AG08396 (cell line): ENCODE measurements at regions not wholly inside any gene's neighbourhood (a gene's known extent, or its start where the extent isn't known, plus 50 kb on each side); places are given as distances from the start of the nearest gene placed in this dataset.
"Not testable (repeated sequence)": the region's sequence is repeated elsewhere in the genome, so short reads cannot be mapped to it uniquely, and the experiment has no call there.

Source experiments
- DNase-seq: peaks from one replicate; pipeline ENCODE4 v3.0.0; 2012; ENCODE audit warnings: low spot score, mixed read lengths

DNA sequence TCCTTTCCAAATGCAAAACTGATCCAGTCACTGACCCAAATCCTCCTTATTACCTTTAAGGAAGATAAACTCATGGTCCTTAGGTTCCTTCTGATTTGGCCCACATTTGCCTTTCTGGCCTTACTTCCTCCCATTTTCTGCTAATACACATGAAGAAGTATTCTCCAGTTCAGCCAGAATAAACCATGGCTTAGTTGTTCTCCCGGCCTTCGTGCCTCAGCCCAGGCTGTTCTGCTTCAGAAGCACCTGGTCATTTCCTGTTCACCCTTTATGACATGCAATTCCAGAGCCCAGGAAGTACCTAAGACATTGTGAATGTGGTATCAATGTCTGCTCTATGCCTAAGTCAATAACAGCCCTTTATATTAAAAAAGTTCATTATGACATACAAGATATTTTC lies 4790.1 kb upstream of the OR11H1 start:
- not testable (repeated sequence) for DNase-seq

DNA sequence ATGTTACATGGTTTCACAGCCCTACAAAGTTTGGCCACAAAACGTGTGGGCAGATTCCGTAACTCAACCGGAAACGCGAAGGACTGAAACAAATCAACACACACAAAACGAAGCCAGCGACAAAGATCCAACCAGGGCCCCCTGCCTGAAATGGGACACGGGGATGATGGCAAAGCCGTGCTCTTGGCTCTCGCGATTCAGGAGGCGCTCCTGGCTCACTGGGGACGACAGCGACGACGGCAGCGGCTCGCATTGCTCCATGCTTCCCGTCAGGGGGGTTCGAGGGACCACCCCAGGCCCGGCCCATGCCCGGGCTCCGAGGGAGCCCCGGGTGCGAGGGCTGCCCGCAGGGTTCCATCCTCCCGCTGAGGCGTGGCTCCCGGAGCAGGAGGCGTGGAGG lies 4786.8 kb upstream of the OR11H1 start:
- no peak for DNase-seq

DNA sequence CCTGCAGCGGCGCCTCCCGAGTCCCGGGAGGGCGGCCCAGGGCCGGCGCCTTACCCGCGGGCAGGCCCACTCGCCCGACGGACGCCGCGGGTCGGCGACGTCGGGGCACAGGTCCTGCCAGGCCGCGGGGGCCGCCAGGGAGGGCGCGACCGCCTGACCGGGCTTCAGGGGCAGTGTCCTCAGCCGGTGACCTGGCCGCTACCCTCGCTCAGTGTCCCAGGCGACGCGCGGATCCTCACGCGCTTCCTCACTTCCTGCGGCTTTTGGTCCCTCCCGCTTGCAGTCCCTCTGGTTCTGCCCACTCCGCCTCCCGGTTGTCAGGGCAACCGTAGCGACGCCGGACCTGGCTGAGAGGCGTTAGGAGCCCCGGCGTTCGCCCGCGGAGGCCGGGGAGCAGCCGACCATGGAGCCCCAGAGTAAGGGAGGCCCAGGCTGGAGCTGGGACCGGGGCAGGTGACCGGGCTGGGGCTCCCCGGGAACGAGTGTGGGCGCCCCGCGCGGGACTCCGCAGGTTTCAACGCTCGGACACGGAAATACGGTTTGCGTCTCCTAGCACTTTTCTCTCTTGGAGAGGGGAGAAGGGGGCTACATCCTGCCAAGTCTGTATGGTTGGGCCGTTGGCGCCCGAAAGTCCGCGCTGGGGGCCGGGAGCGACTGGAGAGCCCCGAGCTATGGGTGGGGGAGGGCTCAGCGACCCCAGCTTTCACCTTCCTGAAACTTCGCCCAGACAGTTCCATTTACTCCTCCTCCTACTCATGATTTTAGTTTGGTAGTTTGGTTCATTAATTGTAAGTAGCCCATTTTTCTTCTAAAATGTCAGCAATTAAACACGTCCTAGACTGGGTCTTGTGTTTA lies 4786.0 kb upstream of the OR11H1 start:
- not testable (repeated sequence) for DNase-seq

DNA sequence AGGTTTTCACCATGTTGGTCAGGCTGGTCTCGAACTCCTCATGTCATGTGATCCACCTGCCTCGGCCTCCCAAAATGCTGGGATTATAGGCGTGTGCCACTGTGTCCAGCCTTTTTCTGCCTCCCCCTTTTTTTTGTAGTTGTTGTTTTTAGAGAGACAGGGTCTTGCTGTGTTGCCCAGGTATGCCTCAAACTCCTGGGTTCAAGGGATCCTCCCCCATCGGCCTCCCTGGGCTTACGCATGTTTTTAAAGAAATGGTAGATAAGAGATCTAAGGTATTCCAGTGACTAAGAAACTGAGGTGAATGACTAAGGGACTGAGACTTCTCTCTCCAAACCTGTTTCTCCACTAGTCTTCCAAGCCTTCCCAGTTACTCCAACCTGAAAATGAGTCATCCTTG lies 4781.6 kb upstream of the OR11H1 start:
- DNase-seq, result not testable (repeated sequence)

DNA sequence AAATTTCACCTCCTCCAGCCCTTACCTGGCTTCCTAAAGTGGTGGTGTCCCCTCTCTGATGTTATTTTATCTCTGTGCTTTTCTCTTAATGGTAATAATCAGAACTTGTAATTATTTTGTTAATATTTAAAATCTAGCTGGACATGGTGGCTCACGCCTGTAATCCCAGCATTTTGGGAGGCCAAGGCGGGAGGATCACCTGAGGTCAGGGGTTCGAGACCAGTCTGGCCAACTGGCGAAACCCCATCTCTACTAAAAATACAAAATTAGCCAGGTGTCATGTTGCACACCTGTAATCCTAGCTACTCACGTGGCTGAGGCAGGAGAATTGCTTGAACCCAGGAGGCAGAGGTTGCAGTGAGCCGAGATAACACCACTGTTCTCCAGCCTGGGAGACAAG lies 4780.8 kb upstream of the OR11H1 start:
- DNase-seq, result not testable (repeated sequence)

DNA sequence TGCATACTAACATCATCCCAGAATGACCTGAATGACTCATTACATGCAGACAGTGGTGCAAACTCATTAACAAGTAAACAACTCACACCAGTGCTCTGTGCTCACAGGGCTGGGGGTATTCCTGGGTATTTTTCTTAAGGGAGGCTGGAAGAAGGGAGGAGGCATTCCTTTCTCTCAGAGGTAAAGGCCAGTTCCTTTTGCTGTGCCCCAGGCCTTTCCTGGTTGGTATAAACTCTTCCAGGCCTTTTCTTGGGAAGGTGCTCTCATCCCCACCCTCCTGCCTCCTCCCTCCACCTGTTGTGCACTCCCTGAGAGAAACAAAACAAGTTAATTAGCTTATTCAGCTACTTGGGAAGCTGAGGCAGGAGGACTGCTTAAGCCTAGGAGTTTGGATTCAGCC lies 4779.2 kb upstream of the OR11H1 start:
- not testable (repeated sequence) for DNase-seq

DNA sequence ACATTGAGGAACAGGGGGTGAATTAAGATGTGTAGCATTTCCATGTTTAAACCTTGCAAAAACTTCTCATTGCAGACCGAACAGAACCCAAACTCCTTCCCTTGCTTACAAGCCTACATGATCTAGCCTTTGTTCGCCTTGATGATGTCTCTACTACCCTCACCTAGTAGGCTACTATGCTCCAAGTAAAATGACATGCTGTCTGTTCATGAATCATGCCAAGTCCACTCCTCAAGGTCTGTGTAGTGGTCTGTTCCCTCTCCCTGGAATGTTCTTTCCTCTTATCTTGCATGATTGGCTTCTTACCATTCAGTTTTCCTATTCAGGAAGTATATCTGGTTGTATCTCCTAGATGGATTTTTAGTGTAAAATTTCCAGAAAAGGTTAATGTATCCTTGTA lies 4778.6 kb upstream of the OR11H1 start:
- DNase-seq, result not testable (repeated sequence)

DNA sequence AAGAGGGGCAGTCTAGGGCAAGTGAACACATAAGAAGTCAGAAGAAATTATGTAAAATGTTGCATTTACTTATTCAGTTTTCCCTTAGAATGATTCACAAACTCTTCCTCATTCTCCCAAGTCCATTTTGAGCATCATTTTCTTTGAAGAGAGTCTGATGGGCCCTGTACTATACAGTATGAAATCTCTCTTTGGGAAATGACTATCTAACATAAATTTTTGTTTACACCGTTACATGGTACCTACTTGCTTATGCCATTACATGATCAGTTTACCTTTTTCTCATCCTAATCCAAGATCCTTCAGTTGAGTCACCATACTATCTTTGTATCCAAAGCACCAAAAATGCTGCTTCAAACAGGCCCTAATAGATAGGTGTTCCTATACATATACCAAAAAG lies 4774.4 kb upstream of the OR11H1 start:
- DNase-seq, result not testable (repeated sequence)

DNA sequence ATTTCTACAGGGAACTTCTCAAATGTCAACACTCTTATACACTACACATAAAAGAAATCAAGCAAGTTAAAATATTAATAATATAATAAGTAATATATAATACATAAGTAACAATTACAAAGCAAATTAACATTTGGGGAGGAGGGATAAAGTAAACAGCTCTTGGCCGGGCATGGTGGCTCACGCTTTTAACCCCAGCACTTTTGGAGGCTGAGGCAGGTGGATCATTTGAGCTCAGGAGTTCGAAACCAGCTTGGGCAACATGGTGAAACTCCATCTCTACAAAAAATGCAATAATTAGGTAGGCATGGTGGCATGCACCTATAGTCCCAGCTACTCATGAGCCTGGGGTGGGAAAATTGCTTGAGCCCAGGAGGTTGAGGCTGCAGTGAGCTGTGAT lies 4772.6 kb upstream of the OR11H1 start:
- not testable (repeated sequence) for DNase-seq

DNA sequence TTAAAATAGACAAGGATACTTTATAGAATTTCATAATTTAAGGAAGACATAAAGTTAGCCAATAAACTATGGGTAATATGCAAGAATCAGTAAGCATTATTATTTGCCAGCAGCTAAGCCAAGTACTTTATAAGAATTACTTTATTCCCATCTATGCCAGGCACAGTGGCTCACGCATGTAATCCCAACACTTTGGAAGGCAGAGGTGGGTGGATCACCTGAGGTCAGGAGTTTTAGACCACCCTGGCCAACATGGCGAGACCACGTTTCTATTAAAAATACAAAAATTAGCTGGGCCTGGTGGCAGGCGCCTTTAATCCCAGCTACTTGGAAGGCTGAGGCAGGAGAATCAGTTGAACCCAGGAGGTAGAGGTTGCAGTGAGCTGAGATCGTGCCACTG lies 4767.6 kb upstream of the OR11H1 start:
- not testable (repeated sequence) for DNase-seq

DNA sequence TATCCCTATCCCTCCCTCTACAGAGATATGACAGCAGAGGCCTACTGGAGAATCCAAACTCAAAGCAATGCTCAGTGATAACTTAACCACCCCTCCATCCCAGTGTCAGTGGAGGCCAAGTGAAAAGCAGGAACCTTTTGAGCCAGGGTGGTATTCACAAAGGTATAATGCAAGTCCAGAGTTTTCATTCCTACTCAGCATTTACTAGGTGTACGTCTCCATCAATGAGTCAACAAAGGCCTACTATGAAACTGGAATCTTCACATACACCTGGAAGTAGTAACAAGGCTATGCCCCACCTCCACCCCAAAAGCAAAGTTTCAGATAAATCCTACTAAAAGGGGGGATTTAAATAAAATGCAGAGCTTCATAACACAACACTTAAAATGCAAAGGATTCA lies 4761.7 kb upstream of the OR11H1 start:
- DNase-seq, result not testable (repeated sequence)

DNA sequence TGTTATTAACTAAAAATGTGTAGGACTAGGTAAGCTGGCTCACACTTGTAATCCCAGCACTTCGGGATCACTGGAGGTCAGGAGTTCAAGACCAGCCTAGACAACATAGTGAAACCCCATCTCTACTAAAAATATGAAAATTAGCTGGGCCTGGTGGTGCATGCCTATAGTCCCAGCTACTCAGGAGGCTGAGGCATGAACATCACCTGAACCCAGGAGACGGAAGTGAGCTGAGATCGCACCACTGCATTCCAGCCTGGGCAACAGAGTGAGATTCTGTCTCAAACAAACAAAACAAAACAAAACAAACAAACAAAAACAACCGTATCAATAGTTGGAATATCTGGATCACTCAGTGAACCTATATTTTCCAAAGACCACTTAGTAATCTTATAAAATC lies 4759.1 kb upstream of the OR11H1 start:
- not testable (repeated sequence) for DNase-seq

DNA sequence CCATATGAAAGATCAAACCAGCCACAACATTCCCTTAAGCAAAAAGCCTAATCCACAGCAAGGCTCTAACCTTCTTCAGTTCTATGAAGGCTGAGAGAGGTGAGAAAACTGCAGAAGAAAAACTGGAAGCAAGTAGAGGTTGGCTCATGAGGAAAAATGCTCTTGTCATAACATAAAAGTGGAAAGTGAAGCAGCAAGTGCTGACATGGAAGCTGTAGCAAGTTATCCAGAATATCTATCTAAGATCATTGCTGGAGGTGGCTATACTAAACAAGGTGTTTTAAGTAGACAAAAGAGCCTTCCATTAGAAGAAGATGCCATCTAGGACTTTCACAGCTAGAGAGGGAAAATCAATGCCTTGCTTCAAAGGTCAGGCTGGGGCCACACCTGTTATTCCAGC lies 4756.2 kb upstream of the OR11H1 start:
- DNase-seq, result not testable (repeated sequence)

DNA sequence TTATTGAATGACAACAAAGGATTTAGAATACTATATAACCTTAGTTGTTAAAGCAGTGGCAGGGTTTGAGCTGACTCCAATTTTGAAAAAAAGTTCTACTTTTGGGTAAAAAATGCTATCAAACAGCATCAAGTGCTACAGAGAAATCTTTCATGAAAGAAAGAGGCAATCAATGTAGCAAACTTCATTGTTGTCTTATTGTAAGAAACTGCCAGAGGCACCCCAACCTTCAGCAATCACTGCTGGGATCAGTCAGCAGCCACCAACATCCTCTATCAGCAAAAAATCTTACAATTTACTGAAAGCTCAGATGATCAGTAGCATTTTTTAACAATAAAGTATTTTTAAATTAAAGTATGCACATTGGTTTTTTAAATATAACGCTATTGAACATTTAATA lies 4754.7 kb upstream of the OR11H1 start:
- DNase-seq, result not testable (repeated sequence)

DNA sequence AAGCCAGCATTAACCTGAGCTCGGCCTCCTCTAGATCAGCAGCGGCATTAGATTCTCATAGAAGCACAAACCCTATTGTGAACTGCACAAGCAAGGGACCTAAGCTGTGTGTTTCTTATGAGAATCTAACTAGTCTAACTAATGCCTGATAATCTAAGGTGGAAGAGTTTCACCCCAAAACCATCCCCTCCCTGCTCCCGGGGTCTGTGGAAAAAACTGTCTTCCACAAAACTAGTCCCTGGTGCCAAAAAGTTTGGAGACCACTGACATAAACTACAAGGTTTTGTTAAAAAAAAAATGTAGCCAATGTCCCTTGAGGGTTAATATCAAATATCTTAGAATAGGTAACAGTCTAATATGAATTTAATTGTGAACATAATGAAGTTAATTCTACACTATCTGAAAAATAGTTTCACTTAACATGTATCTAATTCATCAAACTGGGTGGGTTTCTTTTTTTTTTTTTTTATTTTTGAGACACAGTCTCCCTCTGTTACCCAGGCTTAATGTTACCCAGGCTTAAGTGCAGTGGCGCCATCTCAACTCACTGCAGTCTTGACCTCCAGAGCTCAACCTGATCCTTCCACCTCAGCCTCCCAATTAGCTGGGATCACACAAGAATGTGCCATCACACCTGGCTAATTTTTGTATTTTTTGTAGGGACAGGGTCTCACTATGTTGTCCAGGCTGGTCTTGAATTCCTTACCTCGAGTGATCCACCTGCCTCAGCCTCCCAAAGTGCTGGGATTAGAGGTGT lies 4752.2 kb upstream of the OR11H1 start:
- not testable (repeated sequence) for DNase-seq

DNA sequence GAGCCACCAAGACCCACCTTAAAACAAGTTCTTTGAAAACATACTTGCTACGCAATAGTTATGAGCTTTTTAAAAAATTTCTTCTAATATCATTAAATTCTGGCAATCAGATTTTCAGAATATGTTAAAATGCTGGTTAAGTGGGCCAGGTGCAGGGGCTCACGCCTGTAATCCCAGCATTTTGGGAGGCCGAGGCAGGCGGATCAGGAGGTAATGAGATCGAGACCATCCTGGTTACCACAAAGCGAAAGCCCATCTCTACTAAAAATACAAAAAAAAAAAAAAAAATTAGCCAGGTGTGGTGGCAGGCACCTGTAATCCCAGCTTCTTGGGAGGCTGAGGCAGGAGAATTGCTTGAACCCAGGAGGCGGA lies 4751.6 kb upstream of the OR11H1 start:
- not testable (repeated sequence) for DNase-seq

DNA sequence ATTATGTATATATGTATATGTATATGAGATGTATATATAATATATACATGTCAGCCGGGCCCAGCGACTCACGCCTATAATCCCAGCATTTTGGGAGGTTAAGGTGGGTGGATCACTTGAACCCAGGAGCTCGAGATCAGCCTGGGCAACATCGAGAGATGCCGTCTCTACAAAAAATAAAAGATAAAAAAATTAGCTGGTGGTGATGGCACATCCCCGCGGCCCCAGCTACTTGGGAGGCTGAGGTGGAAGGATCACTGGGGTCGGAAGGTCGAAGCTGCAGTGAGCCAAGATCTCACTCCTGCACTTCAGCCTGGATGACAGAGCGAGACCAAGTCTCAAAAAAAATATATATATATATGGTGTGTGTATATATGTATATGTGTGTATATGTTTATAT lies 4750.3 kb upstream of the OR11H1 start:
- not testable (repeated sequence) for DNase-seq

DNA sequence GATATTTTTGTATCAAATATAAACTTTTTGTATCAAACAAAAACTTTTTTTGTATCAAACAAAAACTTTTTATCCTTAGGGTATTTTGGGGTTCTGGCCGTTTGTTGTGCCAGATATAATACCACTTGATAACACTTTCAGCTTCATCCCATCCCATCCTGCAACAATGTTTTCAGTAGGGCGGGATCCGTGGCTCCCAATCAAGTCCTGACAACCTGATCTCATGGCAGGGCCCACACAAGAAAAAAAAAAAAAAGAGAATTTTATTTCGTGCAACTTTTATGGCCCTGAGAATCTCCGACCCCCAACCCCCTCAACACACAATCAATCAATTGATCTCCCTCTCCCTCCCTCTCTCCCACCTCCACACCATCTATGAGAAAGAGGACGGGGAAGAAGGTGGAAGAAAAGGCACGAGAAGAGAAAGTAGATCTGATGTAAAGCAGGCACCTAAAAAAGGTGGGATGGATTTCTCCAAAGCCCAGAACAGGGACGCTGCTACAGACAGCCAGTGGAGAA lies 4749.6 kb upstream of the OR11H1 start:
- no peak for DNase-seq

DNA sequence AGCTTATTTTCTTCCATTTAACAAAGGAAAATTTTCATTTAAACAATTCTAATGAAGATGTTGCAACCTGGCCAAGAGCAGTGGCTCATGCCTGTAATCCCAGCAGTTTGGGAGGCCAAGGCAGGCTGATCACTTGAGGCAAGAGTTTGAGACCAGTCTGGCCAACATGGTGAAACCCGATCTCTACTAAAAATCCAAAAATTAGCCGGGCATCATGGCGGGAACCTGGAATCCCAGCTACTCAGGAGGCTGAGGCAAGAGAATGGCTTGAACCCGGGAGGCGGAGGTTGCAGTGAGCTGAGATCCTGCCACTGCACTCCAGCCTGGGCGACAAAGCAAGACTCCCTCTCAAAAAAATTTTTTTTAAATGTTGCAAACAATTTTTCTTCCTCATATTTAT lies 4748.8 kb upstream of the OR11H1 start:
- not testable (repeated sequence) for DNase-seq

DNA sequence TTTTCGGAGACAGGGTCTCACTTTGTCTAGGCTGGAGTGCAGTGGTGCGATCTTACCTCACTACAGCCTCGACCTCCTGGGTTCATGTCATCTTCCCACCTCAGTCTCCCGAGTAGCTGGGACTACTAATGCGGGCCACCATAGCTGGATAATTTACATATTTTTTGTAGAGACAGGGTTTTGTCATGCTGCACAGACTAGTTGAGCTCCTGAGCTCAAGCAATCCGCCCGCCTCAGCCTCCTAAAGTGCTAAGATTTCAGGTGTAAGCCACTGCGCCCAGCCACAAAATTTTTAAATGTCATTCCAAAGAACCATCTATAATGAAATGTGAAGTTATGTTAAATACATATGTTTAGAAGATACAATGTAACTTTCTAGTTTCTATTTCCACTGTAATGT lies 4747.7 kb upstream of the OR11H1 start:
- DNase-seq, result no peak

DNA sequence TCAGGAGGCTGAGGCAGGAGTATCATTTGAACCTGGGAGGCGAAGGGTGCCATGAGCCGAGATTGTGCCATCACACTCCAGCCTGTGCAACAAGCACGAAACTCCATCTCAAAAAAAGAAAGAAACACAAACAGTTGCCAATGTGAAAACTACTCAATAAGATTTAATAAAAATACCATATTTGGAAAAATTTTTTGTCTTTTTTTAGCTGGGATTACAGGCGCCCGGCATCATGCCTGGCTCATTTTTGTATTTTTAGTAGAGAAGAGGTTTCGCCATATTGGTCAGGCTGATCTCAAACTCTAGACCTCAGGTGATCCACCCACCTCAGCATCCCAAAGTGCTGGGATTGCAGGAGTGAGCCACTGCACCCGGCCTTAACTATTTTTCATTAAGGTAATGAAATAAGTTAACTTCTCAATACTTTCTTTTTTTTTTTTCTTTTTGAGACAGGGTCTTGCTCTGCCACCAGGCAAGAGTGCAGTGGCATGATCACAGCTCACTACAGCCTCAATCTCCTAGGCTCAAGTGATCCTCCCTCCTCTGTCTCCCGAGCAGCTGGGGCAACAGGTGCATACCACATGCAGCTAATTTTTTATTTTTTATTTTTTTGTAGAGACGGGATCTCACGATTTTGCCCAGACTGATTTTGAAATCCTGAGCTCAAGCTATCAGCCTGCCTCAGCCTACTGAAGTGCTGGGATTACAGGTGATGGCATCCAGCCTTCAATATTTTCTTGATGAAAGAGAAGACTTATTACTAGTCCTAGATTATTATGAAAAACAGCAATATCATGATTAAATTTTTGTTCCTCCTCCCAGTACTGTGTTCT lies 4746.2 kb upstream of the OR11H1 start:
- DNase-seq, result no peak
